ENCODE measurements at regions not wholly inside any gene's neighbourhood (a gene's known extent, or its start where the extent isn't known, plus 50 kb on each side); places are given as distances from the start of the nearest gene placed in this dataset.

GRCh38 chr2:6657855-6658254 is 207.9 kb downstream of the CMPK2 start:
- TF ChIP-seq ISL1 (CRISPR knock-in tag; IDR thresholded peaks at IDR 0.05) (no peak), ZFP30 (CRISPR knock-in tag; IDR thresholded peaks at IDR 0.05) (no peak), ZNF8 (CRISPR knock-in tag; IDR thresholded peaks at IDR 0.05) (no peak), CSDC2 (CRISPR knock-in tag; IDR thresholded peaks at IDR 0.05) (no peak), BACH2 (CRISPR knock-in tag; IDR thresholded peaks at IDR 0.05; ENCODE audit: borderline replicate concordance) (no peak), ZFP3 (CRISPR knock-in tag; IDR thresholded peaks at IDR 0.05) (no peak), TSHZ2 (CRISPR knock-in tag; IDR thresholded peaks at IDR 0.05) (no peak), ZC3H10 (CRISPR knock-in tag; IDR thresholded peaks at IDR 0.05) (no peak), ZNF565 (CRISPR knock-in tag; conservative IDR thresholded peaks at IDR 0.05; ENCODE audit: low read depth) (no peak), TOX (CRISPR knock-in tag; IDR thresholded peaks at IDR 0.05; ENCODE audit: borderline replicate concordance) (no peak), OSR1 (CRISPR knock-in tag; IDR thresholded peaks at IDR 0.05) (no peak), ZNF70 (CRISPR knock-in tag; IDR thresholded peaks at IDR 0.05) (no peak)
- no peak for ATAC-seq

- TF ChIP-seq OSR1 (CRISPR knock-in tag; IDR thresholded peaks at IDR 0.05) (no peak), ZNF565 (CRISPR knock-in tag; conservative IDR thresholded peaks at IDR 0.05; ENCODE audit: low read depth) (no peak), ARNTL (CRISPR knock-in tag; IDR thresholded peaks at IDR 0.05; ENCODE audit: borderline replicate concordance, low read depth) (no peak)
- no peak for ATAC-seq
These were observed 201.2 kb downstream of the CMPK2 start for GRCh38 chr2:6664332-6665061.

GRCh38 chr2:6665093-6666045 is 200.3 kb downstream of the CMPK2 start:
- ATAC-seq: no peak
- TF ChIP-seq GLIS3 (CRISPR knock-in tag; IDR thresholded peaks at IDR 0.05): no peak
- TF ChIP-seq, protein P1, sequence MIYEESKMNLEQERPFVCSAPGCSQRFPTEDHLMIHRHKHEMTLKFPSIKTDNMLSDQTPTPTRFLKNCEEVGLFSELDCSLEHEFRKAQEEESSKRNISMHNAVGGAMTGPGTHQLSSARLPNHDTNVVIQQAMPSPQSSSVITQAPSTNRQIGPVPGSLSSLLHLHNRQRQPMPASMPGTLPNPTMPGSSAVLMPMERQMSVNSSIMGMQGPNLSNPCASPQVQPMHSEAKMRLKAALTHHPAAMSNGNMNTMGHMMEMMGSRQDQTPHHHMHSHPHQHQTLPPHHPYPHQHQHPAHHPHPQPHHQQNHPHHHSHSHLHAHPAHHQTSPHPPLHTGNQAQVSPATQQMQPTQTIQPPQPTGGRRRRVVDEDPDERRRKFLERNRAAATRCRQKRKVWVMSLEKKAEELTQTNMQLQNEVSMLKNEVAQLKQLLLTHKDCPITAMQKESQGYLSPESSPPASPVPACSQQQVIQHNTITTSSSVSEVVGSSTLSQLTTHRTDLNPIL (CRISPR knock-in tag; IDR thresholded peaks at IDR 0.05; ENCODE audit: low read depth): no peak

GRCh38 chr2:6667326-6667725 is 198.4 kb downstream of the CMPK2 start:
- TF ChIP-seq OSR1 (CRISPR knock-in tag; IDR thresholded peaks at IDR 0.05) (no peak), TCF4 (CRISPR knock-in tag; IDR thresholded peaks at IDR 0.05; ENCODE audit: borderline replicate concordance) (no peak), ZNF8 (CRISPR knock-in tag; IDR thresholded peaks at IDR 0.05) (no peak), CSDC2 (CRISPR knock-in tag; IDR thresholded peaks at IDR 0.05) (no peak), GLIS3 (CRISPR knock-in tag; IDR thresholded peaks at IDR 0.05) (no peak), RARB (CRISPR knock-in tag; IDR thresholded peaks at IDR 0.05) (no peak), ZC3H10 (CRISPR knock-in tag; IDR thresholded peaks at IDR 0.05) (no peak), PATZ1 (CRISPR knock-in tag; IDR thresholded peaks at IDR 0.05; ENCODE audit: borderline replicate concordance) (no peak), PPARA (CRISPR knock-in tag; IDR thresholded peaks at IDR 0.05; ENCODE audit: borderline replicate concordance) (no peak), ISL1 (CRISPR knock-in tag; IDR thresholded peaks at IDR 0.05) (no peak), ZFP3 (CRISPR knock-in tag; IDR thresholded peaks at IDR 0.05) (no peak)
- TF ChIP-seq, protein P2, sequence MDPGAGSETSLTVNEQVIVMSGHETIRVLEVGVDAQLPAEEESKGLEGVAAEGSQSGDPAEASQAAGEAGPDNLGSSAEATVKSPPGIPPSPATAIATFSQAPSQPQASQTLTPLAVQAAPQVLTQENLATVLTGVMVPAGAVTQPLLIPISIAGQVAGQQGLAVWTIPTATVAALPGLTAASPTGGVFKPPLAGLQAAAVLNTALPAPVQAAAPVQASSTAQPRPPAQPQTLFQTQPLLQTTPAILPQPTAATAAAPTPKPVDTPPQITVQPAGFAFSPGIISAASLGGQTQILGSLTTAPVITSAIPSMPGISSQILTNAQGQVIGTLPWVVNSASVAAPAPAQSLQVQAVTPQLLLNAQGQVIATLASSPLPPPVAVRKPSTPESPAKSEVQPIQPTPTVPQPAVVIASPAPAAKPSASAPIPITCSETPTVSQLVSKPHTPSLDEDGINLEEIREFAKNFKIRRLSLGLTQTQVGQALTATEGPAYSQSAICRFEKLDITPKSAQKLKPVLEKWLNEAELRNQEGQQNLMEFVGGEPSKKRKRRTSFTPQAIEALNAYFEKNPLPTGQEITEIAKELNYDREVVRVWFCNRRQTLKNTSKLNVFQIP (CRISPR knock-in tag; IDR thresholded peaks at IDR 0.05; ENCODE audit: borderline replicate concordance, low read depth): no peak
- no peak for ATAC-seq

Measured in SK-N-SH treated with all-trans-retinoic acid at 6 μM for 48 hours (cell line).